HCT116 (cell line): ENCODE measurements at regions not wholly inside any gene's neighbourhood (a gene's known extent, or its start where the extent isn't known, plus 50 kb on each side); places are given as distances from the start of the nearest gene placed in this dataset.

Source experiments
- ATAC-seq: fragments of 200-7000 bp; cut with Tn5 transposase; 2 replicates; pipeline ENCODE4 v1.9.1; 2020; ENCODE audit warnings: mild to moderate bottlenecking, moderate library complexity
- BruUV-seq: library from RNA; stranded (reverse); fragments of 400-500 nt; replicated peaks from 2 replicates; lab custom pipeline; 2021; lab: Mats Ljungman, UMichigan
- CTCF ChIA-PET: fragments of 300-600 bp; sonication (Branson Sonifier 250); formaldehyde crosslinking; loops from one replicate; lab custom pipeline; 2021; ENCODE audit warnings: antibody characterized with exemption; lab: Charles Lee
- POLR2A ChIA-PET: fragments of 300-600, 350-600 bp; sonication (Branson Sonifier 250); formaldehyde crosslinking; loops from one replicate; lab custom pipeline; 2021; ENCODE audit warnings: antibody characterized with exemption; lab: Charles Lee
- RAD21 ChIA-PET, 2 experiments: fragments of 300-600 bp; sonication (Branson Sonifier 250); formaldehyde crosslinking; loops; one replicate each; lab custom pipeline; 2023; ENCODE audit warnings: low total read pairs in 2 of 2; ENCODE audit not compliant: uncharacterized antibody in 2 of 2, unreplicated experiment in 2 of 2, low non-redundant PET in 1 of 2; lab: Charles Lee
- DNase-seq: peaks from one replicate; pipeline ENCODE4 v3.0.0-alpha.2; 2010; ENCODE audit warnings: low read depth, low spot score
- H2AFZ ChIP-seq: fragments of 200-600 bp; shearing (Covaris generic), sonication (generic); 2 replicates; pipeline ENCODE4 v1.6.1; 2017; ENCODE audit warnings: low read depth, mixed run types, mixed read lengths, antibody characterized with exemption, low read length; ENCODE audit not compliant: poor library complexity, severe bottlenecking
- H3K27ac ChIP-seq: 2 replicates; pipeline ENCODE4 v1.5.1; 2012; ENCODE audit warnings: low read depth, low read length
- H3K27me3 ChIP-seq: fragments of 200-600 bp; sonication (generic); 2 replicates; pipeline ENCODE4 v1.6.1; 2016; ENCODE audit warnings: mixed run types, low read length, mixed read lengths; ENCODE audit not compliant: insufficient read depth
- H3K36me3 ChIP-seq, 2 experiments: fragments of 200-500 bp in 1 of 2; fragments of 200-600 bp in 1 of 2; sonication (Bioruptor generic) in 1 of 2; sonication (generic) in 1 of 2; 2 replicates each; pipeline versions ENCODE4 v1.5.1 to v1.6.1; 2014 to 2016; ENCODE audit warnings: low read length in 2 of 2, inconsistent platforms in 1 of 2, mixed read lengths in 1 of 2, mixed run types in 1 of 2; ENCODE audit not compliant: insufficient read depth in 2 of 2, control insufficient read depth in 1 of 2
- H3K4me1 ChIP-seq, 2 experiments: fragments of 200-600 bp in 1 of 2; sonication (generic) in 1 of 2; 2 replicates each; pipeline versions ENCODE4 v1.5.1 to v1.6.1; 2012 to 2017; ENCODE audit warnings: low read length in 2 of 2, inconsistent platforms in 1 of 2, mild to moderate bottlenecking in 1 of 2, mixed read lengths in 1 of 2, mixed run types in 1 of 2, moderate library complexity in 1 of 2; ENCODE audit not compliant: insufficient read depth in 2 of 2, control insufficient read depth in 1 of 2
- H3K4me2 ChIP-seq: fragments of 200-600 bp; sonication (generic); 2 replicates; pipeline ENCODE4 v1.6.1; 2017; ENCODE audit warnings: mixed run types, low read length, mixed read lengths
- H3K4me3 ChIP-seq, 2 experiments: fragments of 200-600 bp in 1 of 2; sonication (generic) in 1 of 2; replicated peaks in 1 of 2; 2 replicates each; pipeline ENCODE4 v1.5.1; 2011 to 2016; ENCODE audit warnings: low read length in 2 of 2, control low read depth in 1 of 2, low read depth in 1 of 2, mild to moderate bottlenecking in 1 of 2, mixed read lengths in 1 of 2, mixed run types in 1 of 2
- H3K79me2 ChIP-seq: fragments of 200-600 bp; sonication (generic); 2 replicates; pipeline ENCODE4 v1.6.1; 2017; ENCODE audit warnings: mild to moderate bottlenecking, mixed run types, low read length, moderate library complexity, mixed read lengths; ENCODE audit not compliant: insufficient read depth
- H3K9ac ChIP-seq: fragments of 200-600 bp; sonication (generic); 2 replicates; pipeline ENCODE4 v1.6.1; 2016; ENCODE audit warnings: low read length, mixed read lengths
- H3K9me2 ChIP-seq: fragments of 200-600 bp; sonication (generic), shearing (Covaris generic); 2 replicates; pipeline ENCODE4 v1.6.1; 2017; ENCODE audit warnings: mixed run types, mild to moderate bottlenecking, moderate library complexity; ENCODE audit not compliant: insufficient read depth
- H3K9me3 ChIP-seq, 2 experiments: fragments of 200-500 bp in 1 of 2; fragments of 200-600 bp in 1 of 2; sonication (Bioruptor generic) in 1 of 2; sonication (generic) in 1 of 2; 2 replicates each; pipeline ENCODE4 v1.6.1; 2014 to 2017; ENCODE audit warnings: low read length in 2 of 2, mixed read lengths in 2 of 2, inconsistent platforms in 1 of 2, low read depth in 1 of 2, mild to moderate bottlenecking in 1 of 2, mixed run types in 1 of 2, moderate library complexity in 1 of 2; ENCODE audit not compliant: control insufficient read depth in 1 of 2, insufficient read depth in 1 of 2
- H4K20me1 ChIP-seq: fragments of 200-600 bp; sonication (generic), shearing (Covaris generic); 2 replicates; pipeline ENCODE4 v1.6.1; 2017; ENCODE audit warnings: mixed run types, mild to moderate bottlenecking, moderate library complexity; ENCODE audit not compliant: insufficient read depth
- ELF1 ChIP-seq: IDR thresholded peaks from 2 replicates; pipeline ENCODE4 v1.6.1; 2012; ENCODE audit warnings: low read depth, borderline replicate concordance
- EZH2 ChIP-seq: fragments of 200-600 bp; sonication (generic); IDR thresholded peaks from 2 replicates; pipeline ENCODE4 v1.6.1; 2017; ENCODE audit warnings: antibody characterized with exemption, mixed run types
- EZH2phosphoT487 ChIP-seq: fragments of 200-600 bp; IDR thresholded peaks from 2 replicates; pipeline ENCODE4 v1.6.1; 2018; ENCODE audit warnings: antibody characterized with exemption, borderline replicate concordance
- FOSL1 ChIP-seq: IDR thresholded peaks from 2 replicates; pipeline ENCODE4 v1.6.1; 2012; ENCODE audit warnings: low read depth
- JUND ChIP-seq: IDR thresholded peaks from 2 replicates; pipeline ENCODE4 v1.6.1; 2012
- MAX ChIP-seq: IDR thresholded peaks from 2 replicates; pipeline ENCODE4 v1.6.1; 2012
- POLR2AphosphoS5 ChIP-seq: IDR thresholded peaks from 2 replicates; pipeline ENCODE4 v1.6.1; 2011; ENCODE audit warnings: mild to moderate bottlenecking, low read depth, low read length, moderate library complexity
- RAD21 ChIP-seq: IDR thresholded peaks from 2 replicates; pipeline ENCODE4 v1.6.1; 2012; ENCODE audit warnings: low read depth, mild to moderate bottlenecking
- SIN3A ChIP-seq: IDR thresholded peaks from 2 replicates; pipeline ENCODE4 v1.6.1; 2012; ENCODE audit warnings: low read depth
- SRF ChIP-seq: IDR thresholded peaks from 2 replicates; pipeline ENCODE4 v1.6.1; 2012; ENCODE audit warnings: low read depth
- YY1 ChIP-seq: IDR thresholded peaks from 2 replicates; pipeline ENCODE4 v1.6.1; 2011; ENCODE audit warnings: low read length, low read depth, moderate library complexity, mild to moderate bottlenecking; ENCODE audit not compliant: insufficient replicate concordance; ENCODE audit errors: extremely low read depth
- ZNF274 ChIP-seq: fragments of 200-500 bp; sonication (Bioruptor generic); IDR thresholded peaks from 2 replicates; pipeline ENCODE4 v1.6.1; 2014; ENCODE audit warnings: mild to moderate bottlenecking, low read depth, low read length, inconsistent platforms
- intact Hi-C: fragments of 100-400 bp; cut with micrococcal nuclease; formaldehyde crosslinking; loops from 2 replicates; pipeline ENCODE4 v1.10.0; 2022
- TF ChIP-seq, protein P1 (sequence below), 3 experiments: fragments of 200-600 bp in 1 of 3; sonication (generic) in 1 of 3; IDR thresholded peaks in 2 of 3; conservative IDR thresholded peaks in 1 of 3; 2 replicates each; pipeline ENCODE4 v1.5.1; 2012 to 2017; ENCODE audit warnings: low read depth in 2 of 3, low read length in 2 of 3, antibody characterized with exemption in 1 of 3, borderline replicate concordance in 1 of 3, control low read depth in 1 of 3, mild to moderate bottlenecking in 1 of 3, mixed read lengths in 1 of 3, mixed run types in 1 of 3, moderate library complexity in 1 of 3; ENCODE audit not compliant: insufficient read depth in 1 of 3

DNA sequence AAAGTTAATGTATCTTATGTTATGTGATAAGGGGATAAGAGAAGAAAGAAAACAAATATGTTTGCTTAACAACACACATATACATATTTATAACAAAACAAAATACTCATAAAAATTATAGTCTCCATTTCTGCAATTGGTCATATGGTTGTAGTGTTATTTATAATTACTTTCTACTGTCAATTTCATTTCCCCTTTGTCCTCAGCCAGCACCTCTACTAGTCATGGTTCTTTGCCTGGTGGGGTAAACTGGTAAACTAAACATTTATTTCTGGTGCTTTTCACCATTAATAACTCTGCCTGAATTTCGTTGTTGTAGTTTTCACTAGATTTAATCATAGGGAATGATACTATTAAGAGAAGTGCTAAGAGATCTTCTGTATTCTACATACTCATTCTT, 88.0 kb upstream of the ALCAM start:
- Histone ChIP-seq H3K9me3 (no peaks in the 10 kb centered on the region), H2AFZ (no peak overlapping the region), H3K36me3 (no peaks in the 10 kb centered on the region), H3K4me1 (no peaks in the 10 kb centered on the region), H3K9me2 (no peaks in the 10 kb centered on the region), H4K20me1 (no peaks in the 10 kb centered on the region), H3K4me3 (no peak overlapping the region), H3K9ac (no peak overlapping the region), H3K27ac (no peak overlapping the region), H3K79me2 (no peaks in the 10 kb centered on the region), H3K4me2 (no peak overlapping the region), H3K27me3 (no peaks in the 10 kb centered on the region)
- no TSS peak for BruUV-seq
- CTCF ChIA-PET, result no interaction called here
- intact Hi-C loops, result no loop called here
- ATAC-seq (no peak), DNase-seq (no peak)
- RAD21 ChIA-PET, result no interaction called here
- POLR2A ChIA-PET, result no interaction called here
- TF ChIP-seq ZNF274, result no peak
- TF ChIP-seq RAD21, result no peak
- TF ChIP-seq, protein P1, sequence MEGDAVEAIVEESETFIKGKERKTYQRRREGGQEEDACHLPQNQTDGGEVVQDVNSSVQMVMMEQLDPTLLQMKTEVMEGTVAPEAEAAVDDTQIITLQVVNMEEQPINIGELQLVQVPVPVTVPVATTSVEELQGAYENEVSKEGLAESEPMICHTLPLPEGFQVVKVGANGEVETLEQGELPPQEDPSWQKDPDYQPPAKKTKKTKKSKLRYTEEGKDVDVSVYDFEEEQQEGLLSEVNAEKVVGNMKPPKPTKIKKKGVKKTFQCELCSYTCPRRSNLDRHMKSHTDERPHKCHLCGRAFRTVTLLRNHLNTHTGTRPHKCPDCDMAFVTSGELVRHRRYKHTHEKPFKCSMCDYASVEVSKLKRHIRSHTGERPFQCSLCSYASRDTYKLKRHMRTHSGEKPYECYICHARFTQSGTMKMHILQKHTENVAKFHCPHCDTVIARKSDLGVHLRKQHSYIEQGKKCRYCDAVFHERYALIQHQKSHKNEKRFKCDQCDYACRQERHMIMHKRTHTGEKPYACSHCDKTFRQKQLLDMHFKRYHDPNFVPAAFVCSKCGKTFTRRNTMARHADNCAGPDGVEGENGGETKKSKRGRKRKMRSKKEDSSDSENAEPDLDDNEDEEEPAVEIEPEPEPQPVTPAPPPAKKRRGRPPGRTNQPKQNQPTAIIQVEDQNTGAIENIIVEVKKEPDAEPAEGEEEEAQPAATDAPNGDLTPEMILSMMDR (IDR thresholded peaks at IDR 0.05 in 2 of 3, conservative IDR thresholded peaks at IDR 0.05 in 1 of 3; ENCODE audit: borderline replicate concordance in 1 of 3, insufficient read depth in 1 of 3, low read depth in 2 of 3, low read length in 2 of 3), result no peak
- no peak for TF ChIP-seq ELF1
- no peak for TF ChIP-seq POLR2AphosphoS5
- no peak for TF ChIP-seq EZH2
- no peak for TF ChIP-seq MAX
- TF ChIP-seq FOSL1, result no peak
- no peak for TF ChIP-seq SIN3A
- no peak for TF ChIP-seq EZH2phosphoT487
- TF ChIP-seq SRF, result no peak
- TF ChIP-seq YY1, result no peak
- no peak for TF ChIP-seq JUND
